ENCODE measurements at regions not wholly inside any gene's neighbourhood (a gene's known extent, or its start where the extent isn't known, plus 50 kb on each side); places are given as distances from the start of the nearest gene placed in this dataset.

- TF ChIP-seq CTCF (conservative IDR thresholded peaks at IDR 0.05; ENCODE audit: low read depth, low read length) (no peak), CEBPB (IDR thresholded peaks at IDR 0.05; ENCODE audit: low read depth, low read length) (no peak), POLR2A (IDR thresholded peaks at IDR 0.05; ENCODE audit: low read depth, low read length) (no peak), ELK1 (IDR thresholded peaks at IDR 0.05; ENCODE audit: borderline replicate concordance, low read depth, low read length) (no peak), MAFK (IDR thresholded peaks at IDR 0.05; ENCODE audit: low read depth, low read length) (no peak), BHLHE40 (IDR thresholded peaks at IDR 0.05; ENCODE audit: low read depth, low read length) (no peak)
Measured at GRCh38 chr7:155993420-155994278, 181.4 kb upstream of the SHH start.
